DND-41 (cell line): ENCODE measurements at regions not wholly inside any gene's neighbourhood (a gene's known extent, or its start where the extent isn't known, plus 50 kb on each side); places are given as distances from the start of the nearest gene placed in this dataset.

Experiments
- CTCF ChIP-seq: IDR thresholded peaks from 2 replicates; pipeline ENCODE4 v1.5.1; 2012; ENCODE audit warnings: borderline replicate concordance, low read length, moderate library complexity, mild to moderate bottlenecking; ENCODE audit not compliant: poor library complexity, severe bottlenecking; ENCODE audit errors: extremely low read depth
- EZH2 ChIP-seq: IDR thresholded peaks from 3 replicates; pipeline ENCODE4 v1.6.1; 2012; ENCODE audit warnings: borderline replicate concordance, low read depth, mild to moderate bottlenecking, moderate library complexity, low read length, inconsistent platforms; ENCODE audit not compliant: severe bottlenecking

GRCh38 chr9:34887841-34888240 lies 70.2 kb upstream of the PHF24 start:
- TF ChIP-seq CTCF (no peak), EZH2 (no peak)
